VCaP (cell line): ENCODE measurements at regions not wholly inside any gene's neighbourhood (a gene's known extent, or its start where the extent isn't known, plus 50 kb on each side); places are given as distances from the start of the nearest gene placed in this dataset.

Experiments
- H3K27ac ChIP-seq: fragments of 450-650 bp; 2 replicates; pipeline ENCODE4 v1.5.1; 2017
- TF ChIP-seq, protein P1 (sequence below): fragments of 450-650 bp; conservative IDR thresholded peaks from 2 replicates; pipeline ENCODE4 v1.5.1; 2017; ENCODE audit warnings: mild to moderate bottlenecking, moderate library complexity

DNA sequence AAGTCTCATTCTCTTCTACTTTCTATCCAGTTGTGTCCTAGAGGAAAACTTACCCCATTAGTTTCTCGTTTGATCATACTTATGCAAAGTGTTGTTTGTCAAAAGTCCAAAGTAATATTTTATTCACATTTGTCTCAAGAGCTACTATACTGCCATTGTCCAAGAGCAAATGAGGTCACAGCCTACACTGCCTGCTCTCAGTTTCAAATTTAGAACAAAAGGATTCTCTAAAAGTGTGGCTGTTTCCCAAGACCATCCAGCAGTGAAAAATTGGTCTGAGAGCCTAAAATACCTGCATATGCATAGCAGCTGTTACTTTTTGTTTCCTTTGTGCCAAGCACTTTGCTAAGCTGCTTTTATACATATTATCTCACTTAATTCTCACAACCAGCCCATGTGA, 439.5 kb upstream of the NFE2L3 start:
- no peak overlapping the region for H3K27ac ChIP-seq
- TF ChIP-seq, protein P1, sequence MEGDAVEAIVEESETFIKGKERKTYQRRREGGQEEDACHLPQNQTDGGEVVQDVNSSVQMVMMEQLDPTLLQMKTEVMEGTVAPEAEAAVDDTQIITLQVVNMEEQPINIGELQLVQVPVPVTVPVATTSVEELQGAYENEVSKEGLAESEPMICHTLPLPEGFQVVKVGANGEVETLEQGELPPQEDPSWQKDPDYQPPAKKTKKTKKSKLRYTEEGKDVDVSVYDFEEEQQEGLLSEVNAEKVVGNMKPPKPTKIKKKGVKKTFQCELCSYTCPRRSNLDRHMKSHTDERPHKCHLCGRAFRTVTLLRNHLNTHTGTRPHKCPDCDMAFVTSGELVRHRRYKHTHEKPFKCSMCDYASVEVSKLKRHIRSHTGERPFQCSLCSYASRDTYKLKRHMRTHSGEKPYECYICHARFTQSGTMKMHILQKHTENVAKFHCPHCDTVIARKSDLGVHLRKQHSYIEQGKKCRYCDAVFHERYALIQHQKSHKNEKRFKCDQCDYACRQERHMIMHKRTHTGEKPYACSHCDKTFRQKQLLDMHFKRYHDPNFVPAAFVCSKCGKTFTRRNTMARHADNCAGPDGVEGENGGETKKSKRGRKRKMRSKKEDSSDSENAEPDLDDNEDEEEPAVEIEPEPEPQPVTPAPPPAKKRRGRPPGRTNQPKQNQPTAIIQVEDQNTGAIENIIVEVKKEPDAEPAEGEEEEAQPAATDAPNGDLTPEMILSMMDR, result no peak

DNA sequence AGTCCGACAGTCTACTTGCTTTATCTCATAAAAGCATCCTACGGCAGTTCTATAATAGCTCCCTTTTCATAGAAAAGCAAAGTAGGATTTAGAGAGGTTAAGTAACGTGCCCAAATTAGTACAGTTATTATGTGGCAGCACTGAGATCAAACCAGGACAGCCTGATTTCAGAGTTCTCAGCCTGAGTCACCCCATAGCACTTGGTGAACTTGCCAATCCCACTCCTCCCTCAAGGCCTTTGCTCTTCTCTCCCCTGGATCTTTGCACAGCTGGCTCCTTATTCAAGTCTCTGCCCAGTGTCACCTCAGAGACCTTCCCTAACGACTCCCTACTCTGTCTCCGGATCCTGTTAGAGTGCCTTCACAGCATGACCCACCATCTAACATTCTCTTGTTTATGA, 438.0 kb upstream of the NFE2L3 start:
- no peak overlapping the region for H3K27ac ChIP-seq
- TF ChIP-seq, protein P1, result no peak

DNA sequence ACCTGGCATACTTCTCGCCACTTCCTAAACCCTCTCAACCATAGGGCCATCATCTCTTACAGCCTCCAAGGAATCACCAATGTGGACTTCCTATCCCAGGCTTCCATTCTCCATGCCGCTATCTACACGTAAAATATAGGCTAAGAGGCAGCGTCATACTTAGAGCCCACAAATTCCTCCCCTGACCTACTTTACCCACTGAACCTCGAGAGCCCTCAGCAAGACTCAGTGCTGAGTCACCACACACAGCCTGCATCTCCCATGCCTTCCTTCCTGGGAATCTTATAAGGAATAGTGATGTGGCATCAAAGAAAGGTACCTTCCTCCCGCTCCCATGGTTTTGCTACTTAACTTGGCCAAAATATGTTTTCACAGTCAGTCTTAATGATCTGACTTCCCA, 435.6 kb upstream of the NFE2L3 start:
- no peak overlapping the region for H3K27ac ChIP-seq
- TF ChIP-seq, protein P1, result no peak

DNA sequence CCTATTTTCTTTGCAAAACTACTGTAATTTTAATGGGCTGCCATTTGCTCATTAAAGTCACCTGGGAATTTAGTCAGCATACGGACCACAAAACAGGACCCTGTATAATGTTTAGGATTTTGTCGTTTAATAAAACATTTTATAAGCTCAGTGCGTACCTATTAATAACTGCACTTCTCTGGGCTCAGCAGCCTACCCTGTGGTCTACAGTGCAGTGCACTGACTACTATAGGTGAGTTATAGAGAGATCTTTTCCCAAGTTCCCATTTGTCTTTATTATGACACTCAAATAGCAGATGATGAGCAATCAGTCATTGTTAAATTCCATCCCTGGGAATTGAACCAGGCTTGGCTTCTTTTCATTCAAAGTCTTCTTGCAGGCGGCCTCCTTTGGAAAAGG, 433.4 kb upstream of the NFE2L3 start:
- TF ChIP-seq, protein P1, result no peak
- H3K27ac ChIP-seq, result peak overlapping the region; percentile 52

DNA sequence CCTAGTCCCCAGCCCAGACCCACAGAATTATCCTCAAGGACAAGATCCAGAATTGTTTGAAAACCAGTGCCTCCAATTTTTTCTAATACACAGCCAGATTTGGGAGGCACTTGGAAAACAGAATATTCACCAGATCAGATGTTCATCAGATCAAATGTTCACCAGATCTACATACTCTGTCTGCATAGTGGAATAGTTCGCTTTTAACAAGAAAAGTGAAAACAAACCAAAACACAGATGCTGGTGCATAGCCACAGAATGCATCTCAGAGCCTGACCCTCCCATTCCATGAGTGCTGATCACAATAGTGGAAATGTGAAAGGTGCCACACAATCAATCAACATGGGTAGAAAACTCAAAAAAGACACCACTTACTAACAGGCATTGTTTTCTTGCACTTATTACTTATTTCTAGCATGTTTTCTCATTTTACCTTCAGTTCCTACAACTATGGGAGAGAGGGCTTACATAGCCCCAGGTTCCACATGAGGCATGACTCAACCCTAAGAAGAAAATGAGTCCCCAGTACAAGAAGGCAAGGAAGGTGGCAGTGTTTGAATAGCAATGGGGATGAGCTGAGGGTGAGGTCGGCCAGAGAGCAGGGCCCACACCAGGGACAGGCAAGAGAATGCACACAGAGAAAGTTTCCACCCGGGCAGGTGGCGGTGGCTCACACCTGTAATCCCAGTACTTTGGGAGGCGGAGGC, 432.7 kb upstream of the NFE2L3 start:
- TF ChIP-seq, protein P1, result no peak
- H3K27ac ChIP-seq, result peak overlapping the region; percentile 52

DNA sequence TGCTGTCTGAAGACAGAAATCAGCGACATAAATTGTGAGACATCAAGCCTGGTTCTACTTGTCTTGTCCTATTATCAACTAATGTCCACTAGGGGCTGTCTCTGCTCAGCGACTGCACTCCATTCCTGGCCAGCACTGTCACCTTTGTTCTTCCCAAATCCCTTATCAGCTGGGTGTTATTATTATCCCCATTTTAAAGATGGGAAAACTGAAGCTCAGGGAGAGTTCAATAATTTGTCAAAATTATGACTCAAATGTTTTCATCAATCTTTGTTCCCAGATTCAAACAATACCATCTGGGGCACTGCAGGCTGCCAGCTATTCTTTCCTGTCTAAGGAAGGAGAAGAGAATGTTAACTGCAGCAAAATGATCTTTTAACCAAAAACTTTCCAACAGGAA, 431.6 kb upstream of the NFE2L3 start:
- TF ChIP-seq, protein P1, result peak; percentile 76
- H3K27ac ChIP-seq, result no peak overlapping the region

DNA sequence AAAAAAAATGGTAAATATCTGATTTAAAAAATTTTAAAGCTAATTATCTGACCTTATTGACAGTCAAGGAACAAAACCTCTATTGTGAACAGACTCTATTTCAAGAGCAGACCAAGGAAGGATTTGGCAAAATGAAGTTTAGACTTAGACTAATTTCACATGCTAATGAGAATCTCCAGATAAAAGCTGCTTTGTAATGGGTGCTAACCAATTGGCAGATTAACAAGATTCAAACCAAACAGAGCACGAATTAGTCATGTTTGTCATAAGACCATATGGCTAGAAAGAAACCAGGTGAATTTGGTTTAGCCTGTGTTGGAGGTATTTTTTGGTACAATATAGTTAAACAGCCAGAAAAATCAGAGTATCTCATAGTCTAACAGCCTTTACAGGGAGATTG, 429.1 kb upstream of the NFE2L3 start:
- no peak overlapping the region for H3K27ac ChIP-seq

More for the DNA sequence above, 429.1 kb upstream of the NFE2L3 start:
- TF ChIP-seq, protein P1, result no peak
